ENCODE measurements at regions not wholly inside any gene's neighbourhood (a gene's known extent, or its start where the extent isn't known, plus 50 kb on each side); places are given as distances from the start of the nearest gene placed in this dataset.

DNA sequence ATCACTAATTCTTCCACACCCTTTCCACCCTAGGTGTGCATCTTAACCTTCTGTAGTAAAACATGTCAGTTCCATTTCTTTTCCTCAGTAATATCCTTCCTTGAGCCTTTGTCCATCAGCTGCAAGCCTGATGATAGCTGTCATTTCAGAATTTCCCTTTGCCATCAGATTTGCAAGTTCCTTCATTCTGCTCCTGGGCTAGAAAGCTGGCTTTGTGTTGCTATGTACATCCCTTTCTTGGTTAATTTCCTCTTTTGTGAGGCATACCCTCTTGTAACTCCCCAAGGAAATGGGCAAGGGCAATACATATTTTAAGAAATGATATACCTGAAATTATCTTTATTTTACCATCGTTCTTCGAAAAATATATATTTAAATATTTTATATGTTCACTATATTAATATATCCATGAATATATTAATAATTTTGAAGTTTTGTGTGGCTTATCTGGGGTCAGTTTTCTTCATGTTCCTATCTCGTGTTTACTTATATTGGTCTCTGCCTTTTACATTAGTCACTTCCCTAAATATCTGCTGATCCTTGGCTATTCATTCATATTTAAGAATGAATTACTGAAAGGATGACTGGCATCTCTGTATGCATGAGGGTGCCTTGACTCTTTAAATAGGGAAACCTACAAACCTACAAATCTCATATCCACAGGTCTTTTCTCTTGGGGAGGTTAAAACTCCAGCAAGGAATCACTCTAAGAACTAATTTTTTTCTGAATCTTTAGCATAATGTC lies 143.8 kb downstream of the ZNF22 start:
- TF ChIP-seq POLR2A (IDR thresholded peaks at IDR 0.05) (no peak), CTCF (IDR thresholded peaks at IDR 0.05) (no peak)

Measured in body of pancreas (tissue), 4 donors.